Neural cell (in vitro differentiated cells): ENCODE measurements at regions not wholly inside any gene's neighbourhood (a gene's known extent, or its start where the extent isn't known, plus 50 kb on each side); places are given as distances from the start of the nearest gene placed in this dataset.

Experiments
- EP300 ChIP-seq: fragments of 450-650 bp; conservative IDR thresholded peaks from 2 replicates; pipeline ENCODE4 v1.6.1; 2014; ENCODE audit warnings: antibody characterized with exemption, mild to moderate bottlenecking, moderate library complexity; ENCODE audit not compliant: poor library complexity, severe bottlenecking
- EZH2 ChIP-seq: fragments of 200-600, 300-800 bp; shearing (Covaris generic), sonication (generic); IDR thresholded peaks from 2 replicates; pipeline ENCODE4 v1.6.1; 2014; ENCODE audit warnings: antibody characterized with exemption, low read length, borderline replicate concordance, mild to moderate bottlenecking; ENCODE audit not compliant: insufficient read depth, poor library complexity, severe bottlenecking
- MXI1 ChIP-seq: fragments of 450-650 bp; conservative IDR thresholded peaks from 2 replicates; pipeline ENCODE4 v1.6.1; 2014; ENCODE audit warnings: antibody characterized with exemption, mild to moderate bottlenecking; ENCODE audit not compliant: poor library complexity, severe bottlenecking
- POLR2AphosphoS5 ChIP-seq: IDR thresholded peaks from 2 replicates; pipeline ENCODE4 v1.6.1; 2012
- SMC3 ChIP-seq: fragments of 450-650 bp; conservative IDR thresholded peaks from 2 replicates; pipeline ENCODE4 v1.6.1; 2014; ENCODE audit warnings: antibody characterized with exemption, mild to moderate bottlenecking, moderate library complexity; ENCODE audit not compliant: poor library complexity
- TAF1 ChIP-seq: IDR thresholded peaks from 2 replicates; pipeline ENCODE4 v1.6.1; 2012; ENCODE audit warnings: low read depth
- TF ChIP-seq, protein P1 (sequence below): IDR thresholded peaks from 2 replicates; pipeline ENCODE4 v1.6.1; 2012; ENCODE audit warnings: borderline replicate concordance
- TF ChIP-seq, protein P2 (sequence below): fragments of 450-650 bp; IDR thresholded peaks from 2 replicates; pipeline ENCODE4 v1.5.1; 2014; ENCODE audit warnings: antibody characterized with exemption, mild to moderate bottlenecking, moderate library complexity; ENCODE audit not compliant: poor library complexity, severe bottlenecking

DNA sequence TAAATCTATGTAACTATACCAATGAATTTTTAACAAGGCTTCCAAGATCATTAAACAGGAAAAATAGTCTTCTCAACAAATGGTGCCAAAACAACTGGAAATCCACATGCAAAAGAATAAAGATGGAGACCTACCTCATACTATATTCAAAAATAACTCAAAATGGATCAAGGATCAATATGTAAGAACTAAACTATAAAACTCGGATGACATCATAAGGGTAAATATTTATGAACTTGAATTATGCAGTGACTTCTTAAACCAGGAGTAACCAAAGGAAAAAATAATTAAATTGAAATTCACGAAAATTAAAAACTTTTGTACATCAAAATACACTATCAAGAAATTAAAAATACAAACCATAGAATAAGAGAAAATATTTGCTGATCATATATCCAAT is 728.7 kb upstream of the GHITM start:
- TF ChIP-seq TAF1 (no peak), EP300 (no peak), EZH2 (no peak), MXI1 (no peak), SMC3 (no peak), POLR2AphosphoS5 (no peak)
- TF ChIP-seq, protein P1, sequence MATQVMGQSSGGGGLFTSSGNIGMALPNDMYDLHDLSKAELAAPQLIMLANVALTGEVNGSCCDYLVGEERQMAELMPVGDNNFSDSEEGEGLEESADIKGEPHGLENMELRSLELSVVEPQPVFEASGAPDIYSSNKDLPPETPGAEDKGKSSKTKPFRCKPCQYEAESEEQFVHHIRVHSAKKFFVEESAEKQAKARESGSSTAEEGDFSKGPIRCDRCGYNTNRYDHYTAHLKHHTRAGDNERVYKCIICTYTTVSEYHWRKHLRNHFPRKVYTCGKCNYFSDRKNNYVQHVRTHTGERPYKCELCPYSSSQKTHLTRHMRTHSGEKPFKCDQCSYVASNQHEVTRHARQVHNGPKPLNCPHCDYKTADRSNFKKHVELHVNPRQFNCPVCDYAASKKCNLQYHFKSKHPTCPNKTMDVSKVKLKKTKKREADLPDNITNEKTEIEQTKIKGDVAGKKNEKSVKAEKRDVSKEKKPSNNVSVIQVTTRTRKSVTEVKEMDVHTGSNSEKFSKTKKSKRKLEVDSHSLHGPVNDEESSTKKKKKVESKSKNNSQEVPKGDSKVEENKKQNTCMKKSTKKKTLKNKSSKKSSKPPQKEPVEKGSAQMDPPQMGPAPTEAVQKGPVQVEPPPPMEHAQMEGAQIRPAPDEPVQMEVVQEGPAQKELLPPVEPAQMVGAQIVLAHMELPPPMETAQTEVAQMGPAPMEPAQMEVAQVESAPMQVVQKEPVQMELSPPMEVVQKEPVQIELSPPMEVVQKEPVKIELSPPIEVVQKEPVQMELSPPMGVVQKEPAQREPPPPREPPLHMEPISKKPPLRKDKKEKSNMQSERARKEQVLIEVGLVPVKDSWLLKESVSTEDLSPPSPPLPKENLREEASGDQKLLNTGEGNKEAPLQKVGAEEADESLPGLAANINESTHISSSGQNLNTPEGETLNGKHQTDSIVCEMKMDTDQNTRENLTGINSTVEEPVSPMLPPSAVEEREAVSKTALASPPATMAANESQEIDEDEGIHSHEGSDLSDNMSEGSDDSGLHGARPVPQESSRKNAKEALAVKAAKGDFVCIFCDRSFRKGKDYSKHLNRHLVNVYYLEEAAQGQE: no peak
- TF ChIP-seq, protein P2, sequence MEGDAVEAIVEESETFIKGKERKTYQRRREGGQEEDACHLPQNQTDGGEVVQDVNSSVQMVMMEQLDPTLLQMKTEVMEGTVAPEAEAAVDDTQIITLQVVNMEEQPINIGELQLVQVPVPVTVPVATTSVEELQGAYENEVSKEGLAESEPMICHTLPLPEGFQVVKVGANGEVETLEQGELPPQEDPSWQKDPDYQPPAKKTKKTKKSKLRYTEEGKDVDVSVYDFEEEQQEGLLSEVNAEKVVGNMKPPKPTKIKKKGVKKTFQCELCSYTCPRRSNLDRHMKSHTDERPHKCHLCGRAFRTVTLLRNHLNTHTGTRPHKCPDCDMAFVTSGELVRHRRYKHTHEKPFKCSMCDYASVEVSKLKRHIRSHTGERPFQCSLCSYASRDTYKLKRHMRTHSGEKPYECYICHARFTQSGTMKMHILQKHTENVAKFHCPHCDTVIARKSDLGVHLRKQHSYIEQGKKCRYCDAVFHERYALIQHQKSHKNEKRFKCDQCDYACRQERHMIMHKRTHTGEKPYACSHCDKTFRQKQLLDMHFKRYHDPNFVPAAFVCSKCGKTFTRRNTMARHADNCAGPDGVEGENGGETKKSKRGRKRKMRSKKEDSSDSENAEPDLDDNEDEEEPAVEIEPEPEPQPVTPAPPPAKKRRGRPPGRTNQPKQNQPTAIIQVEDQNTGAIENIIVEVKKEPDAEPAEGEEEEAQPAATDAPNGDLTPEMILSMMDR: no peak
